Body of pancreas (tissue), 4 donors: ENCODE measurements at regions not wholly inside any gene's neighbourhood (a gene's known extent, or its start where the extent isn't known, plus 50 kb on each side); places are given as distances from the start of the nearest gene placed in this dataset.

ENCODE experiments used
- POLR2A ChIP-seq, 3 donors: fragments of 450-650 bp; IDR thresholded peaks; one replicate each; pipeline ENCODE4 v1.6.1; 2016; ENCODE audit warnings: antibody characterized with exemption in 3 of 3, mild to moderate bottlenecking in 2 of 3
- TF ChIP-seq, protein P1 (sequence below), 7 experiments: fragments of 450-650 bp in 4 of 7; fragments of 200-600 bp in 3 of 7; sonication (generic) in 3 of 7; IDR thresholded peaks; one replicate each; pipeline ENCODE4 v1.5.1; 2016 to 2019; ENCODE audit warnings: antibody characterized with exemption in 7 of 7

DNA sequence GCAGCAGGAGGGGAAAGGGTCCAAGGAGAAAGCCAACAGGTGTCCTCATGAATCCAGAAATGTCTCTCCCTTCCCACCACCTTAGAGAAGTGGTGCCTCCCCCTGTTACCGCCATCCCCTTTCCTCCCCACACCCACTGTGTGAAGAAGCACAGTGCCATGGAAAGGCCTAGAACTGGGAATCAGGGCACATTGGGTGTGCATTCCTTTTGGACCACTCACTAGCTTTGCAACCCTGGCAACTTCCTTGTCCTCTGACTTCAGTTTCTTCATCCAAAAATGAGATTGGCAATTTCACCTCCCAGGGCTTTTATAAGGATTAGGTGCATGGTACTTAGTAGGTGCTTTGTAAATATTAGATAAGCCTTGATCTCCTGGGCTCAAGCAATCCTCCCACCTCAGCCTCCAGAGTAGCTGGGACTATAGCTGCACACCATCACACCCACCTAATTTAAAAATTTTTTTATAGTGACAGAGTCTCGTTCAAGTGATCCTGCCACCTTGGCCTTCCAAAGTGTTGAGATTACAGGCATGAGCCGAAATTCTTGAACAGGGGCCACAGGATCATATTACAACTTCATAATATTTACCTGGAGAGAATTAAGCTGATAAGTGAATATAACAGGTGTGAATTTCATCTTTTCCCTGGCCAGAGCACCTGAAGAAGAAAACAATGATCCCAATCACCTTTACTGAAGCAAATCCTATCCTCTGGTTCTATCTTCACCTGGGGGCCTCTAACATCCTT is 97.9 kb upstream of the TAF1B start:
- TF ChIP-seq, protein P1, sequence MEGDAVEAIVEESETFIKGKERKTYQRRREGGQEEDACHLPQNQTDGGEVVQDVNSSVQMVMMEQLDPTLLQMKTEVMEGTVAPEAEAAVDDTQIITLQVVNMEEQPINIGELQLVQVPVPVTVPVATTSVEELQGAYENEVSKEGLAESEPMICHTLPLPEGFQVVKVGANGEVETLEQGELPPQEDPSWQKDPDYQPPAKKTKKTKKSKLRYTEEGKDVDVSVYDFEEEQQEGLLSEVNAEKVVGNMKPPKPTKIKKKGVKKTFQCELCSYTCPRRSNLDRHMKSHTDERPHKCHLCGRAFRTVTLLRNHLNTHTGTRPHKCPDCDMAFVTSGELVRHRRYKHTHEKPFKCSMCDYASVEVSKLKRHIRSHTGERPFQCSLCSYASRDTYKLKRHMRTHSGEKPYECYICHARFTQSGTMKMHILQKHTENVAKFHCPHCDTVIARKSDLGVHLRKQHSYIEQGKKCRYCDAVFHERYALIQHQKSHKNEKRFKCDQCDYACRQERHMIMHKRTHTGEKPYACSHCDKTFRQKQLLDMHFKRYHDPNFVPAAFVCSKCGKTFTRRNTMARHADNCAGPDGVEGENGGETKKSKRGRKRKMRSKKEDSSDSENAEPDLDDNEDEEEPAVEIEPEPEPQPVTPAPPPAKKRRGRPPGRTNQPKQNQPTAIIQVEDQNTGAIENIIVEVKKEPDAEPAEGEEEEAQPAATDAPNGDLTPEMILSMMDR (IDR thresholded peaks at IDR 0.05): no peak
- TF ChIP-seq POLR2A (IDR thresholded peaks at IDR 0.05): no peak
